Stimulated activated CD4-positive, alpha-beta T cell treated with anti-CD3 and anti-CD28 coated beads, Interleukin-2, amount 100 ng/mL, for 24 hours (primary cell): ENCODE measurements at regions not wholly inside any gene's neighbourhood (a gene's known extent, or its start where the extent isn't known, plus 50 kb on each side); places are given as distances from the start of the nearest gene placed in this dataset.

ENCODE experiments used
- DNase-seq, 2 donors: peaks; one replicate each; pipeline ENCODE4 v3.0.0-alpha.2; 2020

GRCh38 chr15:97410897-97411575, 549.5 kb upstream of the ARRDC4 start:
- no peak for DNase-seq

DNA sequence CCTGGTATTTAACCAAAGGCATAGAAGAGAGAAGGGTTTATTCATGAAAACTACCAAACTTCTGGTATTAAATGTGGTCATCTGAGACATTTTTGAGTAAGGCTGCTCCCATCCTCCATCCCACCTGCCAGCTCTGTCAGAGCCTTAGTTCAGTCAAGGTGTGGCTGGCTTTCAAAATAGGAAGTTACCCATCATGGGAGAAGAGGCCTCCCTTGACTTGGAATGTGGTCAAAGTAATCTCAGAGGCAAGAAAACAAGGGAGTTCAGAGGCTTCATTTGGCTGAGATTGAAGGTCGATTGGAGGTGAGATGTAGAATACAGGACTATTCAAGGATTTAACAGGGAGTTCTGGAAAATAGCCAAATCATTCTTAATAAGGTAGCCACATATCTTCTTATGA, 540.4 kb upstream of the ARRDC4 start:
- no peak for DNase-seq

DNA sequence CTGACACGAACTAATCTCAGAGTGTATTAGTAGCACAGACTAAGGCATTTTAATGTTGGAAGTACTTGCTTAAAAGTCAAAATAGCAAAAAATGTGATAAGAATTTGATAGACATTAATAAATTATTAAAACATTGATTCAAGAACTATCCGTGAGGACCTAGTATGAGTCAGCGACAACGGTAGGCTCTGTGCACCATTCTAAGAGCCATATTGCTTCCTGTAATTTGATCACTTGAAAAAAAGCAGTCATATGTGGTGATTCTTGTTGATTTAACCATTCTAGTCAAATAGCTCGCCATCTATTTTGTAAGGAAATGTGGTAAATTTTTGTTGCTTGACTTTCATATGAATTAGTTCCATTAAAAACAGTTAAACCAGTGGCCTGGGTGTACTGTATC, 534.9 kb upstream of the ARRDC4 start:
- no peak for DNase-seq

DNA sequence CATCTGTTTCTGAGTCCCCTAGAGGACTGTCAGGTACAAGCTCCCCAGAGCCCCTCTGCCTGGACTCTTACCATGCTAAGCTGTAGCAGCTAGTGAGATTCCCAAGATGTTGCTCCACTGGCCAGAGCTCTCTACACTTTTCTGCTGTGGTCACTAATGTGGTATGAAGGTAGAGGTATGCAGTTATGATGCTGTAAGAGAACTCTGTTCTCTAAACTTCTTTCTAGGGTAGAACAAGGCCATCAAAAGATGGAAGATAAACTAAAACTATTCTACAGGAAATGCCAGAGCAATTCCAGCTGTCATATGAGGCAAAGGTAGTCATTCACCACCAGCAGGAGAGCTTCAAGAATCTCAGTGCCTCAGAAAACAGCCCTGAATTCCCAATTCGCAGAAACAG, 517.4 kb upstream of the ARRDC4 start:
- no peak for DNase-seq

DNA sequence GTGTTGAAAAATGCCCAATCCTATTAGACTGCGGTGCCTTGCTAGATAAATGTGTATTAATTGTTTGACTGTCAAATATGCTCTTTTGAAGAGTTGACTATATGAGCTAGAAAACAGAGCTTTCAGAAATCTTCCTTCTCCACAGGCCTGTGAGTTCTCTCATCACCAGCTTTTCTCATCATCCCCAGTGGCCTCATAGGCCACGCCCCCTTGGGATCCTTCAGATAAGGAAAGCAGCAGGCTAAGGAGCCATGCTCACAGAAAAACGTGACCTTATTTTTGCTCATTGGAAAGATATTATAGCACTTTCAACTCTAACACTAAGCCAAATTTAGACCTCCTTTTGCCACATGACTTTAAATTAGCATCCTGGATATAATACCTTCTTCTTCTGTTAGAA, 514.4 kb upstream of the ARRDC4 start:
- DNase-seq: no peak

- no peak for DNase-seq
Measured at GRCh38 chr15:97456521-97457202, 503.8 kb upstream of the ARRDC4 start.

- no peak for DNase-seq
Measured at GRCh38 chr15:97457203-97457847, 503.2 kb upstream of the ARRDC4 start.

GRCh38 chr15:97459771-97460170, 500.7 kb upstream of the ARRDC4 start:
- DNase-seq: no peak

- DNase-seq: no peak
Measured at GRCh38 chr15:97461226-97461625, 499.3 kb upstream of the ARRDC4 start.

GRCh38 chr15:97463696-97464095, 496.8 kb upstream of the ARRDC4 start:
- DNase-seq: no peak

DNA sequence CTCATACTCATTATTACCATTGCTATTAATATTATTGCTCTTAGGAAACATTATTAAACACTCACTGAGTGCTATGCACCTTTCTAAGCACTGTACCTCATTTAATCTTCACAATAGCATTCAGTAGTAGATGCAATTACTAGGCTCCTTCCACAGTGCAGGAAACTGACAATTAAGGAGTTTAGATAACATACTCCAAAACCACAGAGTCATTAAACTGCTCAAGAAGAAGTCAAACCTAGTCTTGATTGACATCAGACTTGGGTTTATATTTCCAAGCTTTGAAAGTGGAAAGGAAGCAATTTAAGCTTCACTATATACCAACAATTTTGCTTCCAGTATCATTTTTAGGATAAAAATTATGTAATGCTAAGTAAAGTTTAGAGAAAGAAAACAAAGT, 490.1 kb upstream of the ARRDC4 start:
- DNase-seq: no peak

DNA sequence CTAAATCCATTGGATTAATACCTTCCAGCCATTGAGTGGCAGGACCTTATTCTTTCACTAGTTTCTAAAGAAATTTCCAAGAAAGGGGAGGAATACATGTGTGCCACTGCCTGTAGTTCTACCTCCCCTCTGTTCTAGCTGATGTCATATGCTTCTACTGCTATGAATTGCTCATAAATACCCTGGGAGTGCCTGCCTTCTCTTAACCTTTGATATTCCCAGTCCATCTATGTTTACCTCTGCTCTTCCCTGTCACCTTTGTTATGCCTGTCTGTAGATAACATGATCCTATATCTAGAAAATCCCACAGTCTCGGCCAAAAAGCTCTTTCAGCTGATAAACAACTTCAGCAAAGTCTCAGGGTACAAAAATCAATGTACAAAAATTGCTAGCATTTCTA, 486.9 kb upstream of the ARRDC4 start:
- DNase-seq: no peak

DNA sequence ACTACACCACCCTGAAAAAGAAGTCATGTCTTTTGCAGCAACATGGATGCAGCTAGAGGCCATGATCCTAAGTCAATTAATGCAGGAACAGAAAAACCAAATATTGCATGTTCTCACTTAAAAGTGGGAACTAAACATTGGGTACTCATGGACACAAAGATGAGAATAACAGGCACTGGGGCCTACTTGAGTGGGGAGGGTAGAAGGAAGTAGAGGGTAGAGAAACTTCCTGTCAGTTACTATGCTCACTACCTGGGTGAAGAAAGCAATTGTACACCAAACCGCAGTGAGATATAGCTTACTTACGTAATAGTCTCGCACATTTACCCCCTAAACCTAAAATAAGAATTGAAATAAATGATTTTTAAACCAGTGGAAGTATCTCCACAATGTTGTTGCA, 480.5 kb upstream of the ARRDC4 start:
- DNase-seq: no peak

GRCh38 chr15:97482521-97482920, 478.0 kb upstream of the ARRDC4 start:
- DNase-seq: no peak

GRCh38 chr15:97483232-97483631, 477.3 kb upstream of the ARRDC4 start:
- DNase-seq: no peak

GRCh38 chr15:97490429-97490828, 470.1 kb upstream of the ARRDC4 start:
- no peak for DNase-seq

DNA sequence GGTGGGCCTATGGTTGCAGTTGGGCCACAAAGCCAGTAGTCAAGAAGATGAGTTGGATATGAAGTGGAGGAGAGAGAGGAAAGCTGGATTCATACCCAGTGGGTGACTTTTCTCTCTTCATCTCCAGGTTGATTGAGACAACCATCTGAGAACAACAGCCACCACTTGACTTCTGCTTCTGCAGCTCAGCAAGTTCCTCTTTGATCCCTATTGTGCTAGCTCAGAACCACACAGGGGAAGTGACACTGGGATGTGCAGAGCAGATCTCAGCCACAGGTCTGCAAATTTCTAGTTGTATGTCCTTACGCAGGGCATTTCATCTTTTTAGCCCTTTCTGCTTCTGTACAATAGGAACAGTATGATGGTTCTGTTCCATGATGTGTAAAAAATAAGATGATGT, 459.2 kb upstream of the ARRDC4 start:
- no peak for DNase-seq

DNA sequence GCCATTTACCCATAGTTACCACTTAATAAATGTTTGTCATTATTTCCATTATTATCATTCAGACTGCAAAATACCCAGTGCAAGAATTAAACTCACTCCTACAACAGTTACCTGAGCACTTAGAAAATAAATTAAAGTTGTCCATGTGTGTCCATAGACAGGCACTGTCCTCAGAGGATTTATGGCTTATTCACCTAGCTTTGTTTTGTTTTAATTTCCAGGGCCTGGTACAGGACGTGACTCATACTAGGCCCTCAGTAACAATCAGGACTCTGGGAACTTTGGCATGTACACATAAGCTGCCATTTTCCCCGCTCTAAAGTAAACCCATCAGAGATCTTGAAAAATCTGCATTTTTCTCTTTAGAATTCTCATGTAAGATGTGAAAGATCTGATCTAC, 458.5 kb upstream of the ARRDC4 start:
- DNase-seq: no peak

DNA sequence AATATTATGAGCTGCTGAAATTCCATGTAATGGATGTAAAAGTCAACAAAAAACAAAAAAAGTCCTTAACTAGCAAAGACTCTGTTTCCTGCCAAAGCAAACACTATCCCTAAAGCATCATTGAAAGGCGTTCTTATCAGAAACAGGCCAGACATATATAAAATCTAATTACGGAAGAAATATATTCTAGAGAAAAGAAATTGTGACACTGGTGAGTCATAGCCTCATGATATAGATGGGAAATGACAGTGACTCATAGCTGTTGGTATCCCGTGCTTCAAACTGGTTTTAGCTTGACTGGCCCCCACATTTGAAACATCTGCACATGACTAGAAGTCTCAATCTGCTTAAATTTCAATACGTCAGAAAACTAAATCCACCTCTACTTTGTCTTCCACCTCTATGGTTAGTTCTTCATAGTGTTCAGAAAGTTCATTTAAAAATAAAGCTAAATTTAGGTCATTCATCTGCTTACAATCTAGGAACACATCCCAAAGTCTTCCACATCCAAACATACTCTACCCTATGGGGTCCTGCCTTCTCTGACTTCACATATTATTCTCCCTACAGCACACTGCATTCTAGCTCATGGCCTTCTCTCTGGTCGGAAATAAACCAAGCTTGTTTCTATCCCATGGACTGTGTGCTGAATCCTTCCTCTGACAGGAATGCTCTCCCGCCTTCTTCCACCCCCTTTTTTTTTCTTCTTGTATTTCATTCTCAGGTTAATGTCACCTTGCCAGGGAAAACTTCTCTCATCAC, 456.3 kb upstream of the ARRDC4 start:
- no peak for DNase-seq

GRCh38 chr15:97517737-97518136, 442.8 kb upstream of the ARRDC4 start:
- DNase-seq: no peak

- DNase-seq: no peak
Measured at GRCh38 chr15:97520689-97521088, 439.8 kb upstream of the ARRDC4 start.

DNA sequence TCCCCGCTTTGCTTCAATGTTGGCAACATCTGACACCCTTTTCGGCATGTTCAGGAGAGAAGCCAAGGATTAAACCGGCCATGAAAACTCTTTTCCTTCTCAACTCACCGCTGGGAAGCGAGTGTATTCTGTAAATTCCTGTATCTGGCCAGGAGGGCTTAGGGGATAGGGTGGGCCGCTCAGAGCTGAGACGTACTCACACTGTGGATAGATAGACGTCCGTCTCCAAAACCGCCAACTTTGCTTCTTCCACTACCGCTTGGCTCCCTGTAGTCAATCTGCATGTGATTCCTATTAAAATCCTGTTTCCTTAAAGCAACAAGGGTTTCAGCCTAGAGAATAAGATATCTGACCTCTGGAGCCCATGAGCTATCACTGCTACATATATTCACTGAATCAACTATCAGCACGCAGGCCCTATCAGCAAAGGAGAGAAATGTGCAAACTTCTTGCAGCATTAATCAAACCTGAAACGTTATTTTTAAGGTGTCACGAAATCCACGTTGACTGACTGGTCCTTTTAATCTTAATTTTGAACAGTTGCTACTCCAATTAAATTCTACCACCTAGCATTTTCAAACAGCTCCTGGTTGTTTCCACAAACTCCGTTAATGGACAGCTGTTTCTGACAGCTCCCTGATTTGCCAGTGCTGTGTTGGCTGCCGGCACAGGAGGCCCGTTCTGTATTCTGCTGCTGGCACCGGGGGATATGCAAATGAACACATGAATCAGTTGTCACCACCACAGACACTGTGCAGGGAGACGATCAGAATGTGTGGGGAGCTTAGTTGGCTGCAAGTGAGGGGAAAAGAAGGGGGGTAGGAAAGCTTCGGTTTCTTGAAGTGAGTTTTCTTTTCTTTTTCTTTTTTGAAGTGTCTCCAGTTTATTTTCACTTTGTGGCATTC, 438.9 kb upstream of the ARRDC4 start:
- no peak for DNase-seq

GRCh38 chr15:97522347-97522746, 438.2 kb upstream of the ARRDC4 start:
- no peak for DNase-seq
